IMR-90 (cell line): ENCODE measurements at regions not wholly inside any gene's neighbourhood (a gene's known extent, or its start where the extent isn't known, plus 50 kb on each side); places are given as distances from the start of the nearest gene placed in this dataset.

Experiments
- ATAC-seq: fragments of 200-7000 bp; cut with Tn5 transposase; 2 replicates; pipeline ENCODE4 v1.9.1; 2020; ENCODE audit warnings: low read depth, mild to moderate bottlenecking, moderate library complexity
- BruUV-seq: library from RNA; stranded (reverse); fragments of 400-500 nt; replicated peaks from 2 replicates; lab custom pipeline; 2021; lab: Mats Ljungman, UMichigan
- CTCF ChIA-PET: fragments of 300-600 bp; formaldehyde crosslinking; extraction: SDS; loops from one replicate; lab custom pipeline; 2021; ENCODE audit warnings: antibody characterized with exemption; lab: Yijun Ruan, JAX
- POLR2A ChIA-PET: fragments of 300-600 bp; sonication (Branson Sonifier 250); formaldehyde crosslinking; loops from one replicate; lab custom pipeline; 2022; ENCODE audit warnings: antibody characterized with exemption; ENCODE audit not compliant: unreplicated experiment; lab: Charles Lee
- DNase-seq: peaks from one replicate; pipeline ENCODE4 v3.0.0; 2013
- H2AFZ ChIP-seq: replicated peaks from 2 replicates; pipeline ENCODE3; 2013; ENCODE audit warnings: low read length, mild to moderate bottlenecking; ENCODE audit not compliant: poor library complexity
- H2AK5ac ChIP-seq: 2 replicates; pipeline ENCODE4 v1.6.1; 2013; ENCODE audit warnings: low read depth, low read length, inconsistent platforms
- H2AK9ac ChIP-seq: replicated peaks from 2 replicates; pipeline ENCODE3; 2013; ENCODE audit warnings: mild to moderate bottlenecking, low read depth, low read length, moderate library complexity; ENCODE audit not compliant: poor library complexity
- H2BK120ac ChIP-seq: 2 replicates; pipeline ENCODE4 v1.6.1; 2013; ENCODE audit warnings: low read depth, low read length, inconsistent platforms
- H2BK15ac ChIP-seq: 3 replicates; pipeline ENCODE4 v1.6.1; 2013; ENCODE audit warnings: low read depth, low read length, inconsistent platforms
- H2BK20ac ChIP-seq: 2 replicates; pipeline ENCODE4 v1.6.1; 2013; ENCODE audit warnings: low read depth, mild to moderate bottlenecking, inconsistent platforms, low read length, moderate library complexity
- H2BK5ac ChIP-seq: 2 replicates; pipeline ENCODE4 v1.6.1; 2013; ENCODE audit warnings: mild to moderate bottlenecking, low read depth, low read length, inconsistent platforms; ENCODE audit not compliant: poor library complexity, severe bottlenecking
- H3K14ac ChIP-seq: replicated peaks from 2 replicates; pipeline ENCODE4 v1.6.1; 2013; ENCODE audit warnings: low read depth, low read length, inconsistent platforms
- H3K18ac ChIP-seq: 2 replicates; pipeline ENCODE4 v1.6.1; 2013; ENCODE audit warnings: low read depth, low read length, control low read depth
- H3K23ac ChIP-seq: 2 replicates; pipeline ENCODE4 v1.6.1; 2013; ENCODE audit warnings: low read depth, low read length, inconsistent platforms
- H3K27ac ChIP-seq: 2 replicates; pipeline ENCODE4 v1.5.1; 2013; ENCODE audit warnings: mild to moderate bottlenecking, control low read depth, low read length; ENCODE audit not compliant: insufficient read depth
- H3K27me3 ChIP-seq: 2 replicates; pipeline ENCODE4 v1.6.1; 2013; ENCODE audit warnings: low read length; ENCODE audit not compliant: control insufficient read depth, insufficient read depth
- H3K36me3 ChIP-seq: 2 replicates; pipeline ENCODE4 v1.6.1; 2013; ENCODE audit warnings: low read length, mixed read lengths; ENCODE audit not compliant: control insufficient read depth, insufficient read depth
- H3K4ac ChIP-seq: 2 replicates; pipeline ENCODE4 v1.6.1; 2013; ENCODE audit warnings: low read depth, low read length, inconsistent platforms
- H3K4me1 ChIP-seq: 2 replicates; pipeline ENCODE4 v1.6.1; 2013; ENCODE audit warnings: low read length, mixed read lengths; ENCODE audit not compliant: control insufficient read depth, insufficient read depth
- H3K4me2 ChIP-seq: 2 replicates; pipeline ENCODE4 v1.6.1; 2013; ENCODE audit warnings: low read depth, mild to moderate bottlenecking, control low read depth, low read length, moderate library complexity
- H3K4me3 ChIP-seq: 2 replicates; pipeline ENCODE4 v1.5.1; 2013; ENCODE audit warnings: low read depth, mild to moderate bottlenecking, control low read depth, low read length, moderate library complexity; ENCODE audit not compliant: insufficient read depth
- H3K56ac ChIP-seq: 2 replicates; pipeline ENCODE4 v1.6.1; 2013; ENCODE audit warnings: low read length, inconsistent platforms; ENCODE audit not compliant: insufficient read depth; ENCODE audit errors: extremely low read depth
- H3K79me1 ChIP-seq, 2 experiments: 2 replicates each; pipeline ENCODE4 v1.6.1; 2013; ENCODE audit warnings: low read length in 2 of 2, inconsistent platforms in 1 of 2, low read depth in 1 of 2
- H3K9ac ChIP-seq: 2 replicates; pipeline ENCODE4 v1.6.1; 2013; ENCODE audit warnings: low read depth, low read length, control low read depth
- H3K9me1 ChIP-seq: 2 replicates; pipeline ENCODE4 v1.6.1; 2013; ENCODE audit warnings: low read length, inconsistent platforms; ENCODE audit not compliant: insufficient read depth
- H3K9me3 ChIP-seq: 2 replicates; pipeline ENCODE4 v1.6.1; 2013; ENCODE audit warnings: low read length; ENCODE audit not compliant: control insufficient read depth, insufficient read depth
- H4K20me1 ChIP-seq: 2 replicates; pipeline ENCODE4 v1.6.1; 2013; ENCODE audit warnings: low read length, inconsistent platforms; ENCODE audit not compliant: insufficient read depth
- H4K5ac ChIP-seq: 2 replicates; pipeline ENCODE4 v1.6.1; 2013; ENCODE audit warnings: mild to moderate bottlenecking, low read depth, low read length, control low read depth
- H4K8ac ChIP-seq, 2 experiments: 2 replicates each; pipeline ENCODE4 v1.6.1; 2013; ENCODE audit warnings: low read depth in 2 of 2, low read length in 2 of 2, control low read depth in 1 of 2, inconsistent platforms in 1 of 2
- H4K91ac ChIP-seq: 2 replicates; pipeline ENCODE4 v1.6.1; 2013; ENCODE audit warnings: low read depth, low read length, inconsistent platforms; ENCODE audit not compliant: insufficient read depth
- CHD1 ChIP-seq: IDR thresholded peaks from 2 replicates; pipeline ENCODE4 v1.6.1; 2012; ENCODE audit warnings: low read depth, low read length, improper control_type of control experiment
- FOS ChIP-seq: fragments of 150-350 bp; IDR thresholded peaks from 2 replicates; pipeline ENCODE4 v1.6.1; 2016; ENCODE audit warnings: low read depth, low read length
- MAFK ChIP-seq: IDR thresholded peaks from 2 replicates; pipeline ENCODE4 v1.6.1; 2012; ENCODE audit warnings: low read depth, low read length, improper control_type of control experiment
- MAZ ChIP-seq: IDR thresholded peaks from 2 replicates; pipeline ENCODE4 v1.6.1; 2012; ENCODE audit warnings: low read depth, mild to moderate bottlenecking, low read length, improper control_type of control experiment, moderate library complexity, borderline replicate concordance
- MXI1 ChIP-seq: IDR thresholded peaks from 2 replicates; pipeline ENCODE4 v1.6.1; 2012; ENCODE audit warnings: low read depth, mild to moderate bottlenecking, low read length, moderate library complexity, borderline replicate concordance
- NFE2L2 ChIP-seq: fragments of 150-350 bp; IDR thresholded peaks from 2 replicates; pipeline ENCODE4 v1.6.1; 2016; ENCODE audit warnings: low read depth, mild to moderate bottlenecking, low read length
- POLR2A ChIP-seq: IDR thresholded peaks from 2 replicates; pipeline ENCODE4 v1.6.1; 2012; ENCODE audit warnings: mild to moderate bottlenecking, low read depth, low read length
- RCOR1 ChIP-seq: IDR thresholded peaks from 2 replicates; pipeline ENCODE4 v1.6.1; 2012; ENCODE audit warnings: mild to moderate bottlenecking, low read length, improper control_type of control experiment; ENCODE audit not compliant: insufficient replicate concordance
- RFX5 ChIP-seq: IDR thresholded peaks from 2 replicates; pipeline ENCODE4 v1.8.0; 2012; ENCODE audit warnings: low read depth, mild to moderate bottlenecking, low read length, moderate library complexity
- WGBS, 2 experiments: methylation state at CpG; one replicate each; pipeline versions ENCODE4 v1.1.5 to v1.1.7; 2013; ENCODE audit warnings: missing lambda C conversion rate in 2 of 2; ENCODE audit not compliant: insufficient read length in 1 of 2; ENCODE audit errors: extremely low coverage in 2 of 2; 5-methylcytosine and 5-hydroxymethylcytosine counted together
- dilution Hi-C: fragments of 300-500 bp; cut with HindIII; formaldehyde crosslinking; loops from one replicate; pipeline ENCODE4 v1.14.3; 2018; ENCODE audit warnings: low sequenced_read_pairs; ENCODE audit not compliant: unreplicated experiment
- in situ Hi-C: fragments of 300-500 bp; cut with MboI; formaldehyde crosslinking; loops from 3 replicates; pipeline ENCODE4 v1.14.3; 2019; ENCODE audit warnings: low sequenced_read_pairs, inconsistent platforms, mixed read lengths
- intact Hi-C: fragments of 100-400 bp; cut with micrococcal nuclease; formaldehyde crosslinking; loops from 2 replicates; pipeline ENCODE4 v1.10.0; 2022

GRCh38 chr15:26049900-26050657, 187.0 kb upstream of the ATP10A start:
- no peak overlapping the region for H3K9ac ChIP-seq
- no TSS peak for BruUV-seq

More at GRCh38 chr15:26049900-26050657, 187.0 kb upstream of the ATP10A start:
- H3K4ac ChIP-seq: no peak overlapping the region
- H3K56ac ChIP-seq: no peak overlapping the region
- no peak overlapping the region for H3K4me3 ChIP-seq
- no peak overlapping the region for H4K8ac ChIP-seq
- H3K18ac ChIP-seq: no peak overlapping the region
- no peak overlapping the region for H2BK20ac ChIP-seq
- no peak overlapping the region for H2BK15ac ChIP-seq
- H2AFZ ChIP-seq: no peak overlapping the region
- H3K4me1 ChIP-seq: no peaks in the 10 kb centered on the region
- H3K27me3 ChIP-seq: no peaks in the 10 kb centered on the region
- no peaks in the 10 kb centered on the region for H3K9me1 ChIP-seq
- in situ Hi-C loops: loop anchor here (25.0 kb wide), 1 partner anchor 212 kb away; no protein-coding TSS in a partner anchor
- no peaks in the 10 kb centered on the region for H3K79me1 ChIP-seq
- 40% methylated on average over 2 of the region's 9 CpGs; no CpG with 5 or more reads in 1 of the 2 experiments for WGBS, 2 experiments
- H3K9me3 ChIP-seq: no peaks in the 10 kb centered on the region; the same call in 1 of the 2 replicates
- H3K4me2 ChIP-seq: no peak overlapping the region
- no peak for DNase-seq
- POLR2A ChIA-PET: no interaction called here
- dilution Hi-C loops: no loop called here
- no peak for TF ChIP-seq MXI1
- TF ChIP-seq CHD1: no peak
- TF ChIP-seq MAFK: no peak
- TF ChIP-seq NFE2L2: no peak
- no peak for TF ChIP-seq RCOR1
- no peak for TF ChIP-seq POLR2A
- TF ChIP-seq FOS: no peak
- no peak for TF ChIP-seq MAZ
- TF ChIP-seq RFX5: no peak
- no peak overlapping the region for H2BK120ac ChIP-seq
- CTCF ChIA-PET: no interaction called here
- H3K36me3 ChIP-seq: no peaks in the 10 kb centered on the region
- no peak overlapping the region for H3K14ac ChIP-seq
- no peak overlapping the region for H4K5ac ChIP-seq
- no peaks in the 10 kb centered on the region for H4K20me1 ChIP-seq
- H2AK9ac ChIP-seq: no peak overlapping the region
- no peak overlapping the region for H4K91ac ChIP-seq
- no peak overlapping the region for H2BK5ac ChIP-seq
- intact Hi-C loops: no loop called here
- H3K27ac ChIP-seq: no peak overlapping the region
- no peak overlapping the region for H2AK5ac ChIP-seq
- ATAC-seq: no peak
- H3K23ac ChIP-seq: no peak overlapping the region
